ENCODE measurements at regions not wholly inside any gene's neighbourhood (a gene's known extent, or its start where the extent isn't known, plus 50 kb on each side); places are given as distances from the start of the nearest gene placed in this dataset.

GRCh38 chr2:9744256-9745004 lies 98.8 kb upstream of the TAF1B start:
- TF ChIP-seq CTCF (IDR thresholded peaks at IDR 0.05; ENCODE audit: low read depth, low read length, poor library complexity, severe bottlenecking), result no peak
- no peak for TF ChIP-seq EZH2phosphoT487 (IDR thresholded peaks at IDR 0.05; ENCODE audit: borderline replicate concordance, low read length)

Data from DOHH2 (cell line).